DND-41 (cell line): ENCODE measurements at regions not wholly inside any gene's neighbourhood (a gene's known extent, or its start where the extent isn't known, plus 50 kb on each side); places are given as distances from the start of the nearest gene placed in this dataset.

ENCODE experiments used
- EZH2 ChIP-seq: IDR thresholded peaks from 3 replicates; pipeline ENCODE4 v1.6.1; 2012; ENCODE audit warnings: borderline replicate concordance, low read depth, mild to moderate bottlenecking, moderate library complexity, low read length, inconsistent platforms; ENCODE audit not compliant: severe bottlenecking
- TF ChIP-seq, protein P1 (sequence below): IDR thresholded peaks from 2 replicates; pipeline ENCODE4 v1.5.1; 2012; ENCODE audit warnings: borderline replicate concordance, low read length, moderate library complexity, mild to moderate bottlenecking; ENCODE audit not compliant: poor library complexity, severe bottlenecking; ENCODE audit errors: extremely low read depth

DNA sequence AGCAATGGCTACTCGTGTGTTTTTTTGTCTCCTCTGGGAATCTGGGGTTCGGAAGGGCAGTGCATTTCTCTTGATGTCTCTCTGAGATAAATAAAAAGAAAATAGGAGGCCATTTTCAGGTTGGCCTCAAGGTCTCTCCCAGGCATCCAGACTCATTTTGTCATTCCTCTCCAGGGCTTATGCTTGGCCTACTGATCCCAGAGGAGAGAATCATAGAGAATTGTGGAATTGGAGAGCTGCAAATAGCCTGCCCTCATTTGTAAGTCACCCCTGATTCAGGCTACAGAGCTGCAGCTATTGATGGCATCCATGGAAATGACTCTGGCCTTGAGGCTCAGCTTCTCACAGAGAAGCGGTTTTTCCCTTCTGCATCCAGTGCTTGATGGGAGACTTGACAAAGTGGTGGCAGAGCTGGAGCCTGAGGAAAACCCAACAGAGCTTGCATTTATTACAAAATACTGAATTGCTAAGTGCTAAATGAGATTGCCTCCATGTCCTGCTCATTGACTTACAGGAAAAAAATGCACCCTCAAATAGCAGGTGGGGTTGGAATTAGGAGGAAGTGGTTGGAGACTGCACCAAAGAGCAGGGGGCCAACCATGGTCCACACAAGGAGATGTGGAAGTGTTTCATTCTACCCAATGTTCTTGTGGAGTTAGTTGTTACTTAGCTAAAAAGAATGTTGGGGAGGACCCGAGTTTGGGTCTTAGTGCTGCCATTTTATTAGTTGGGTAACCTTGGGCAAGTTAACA is 140.4 kb downstream of the S1PR1 start:
- TF ChIP-seq, protein P1, sequence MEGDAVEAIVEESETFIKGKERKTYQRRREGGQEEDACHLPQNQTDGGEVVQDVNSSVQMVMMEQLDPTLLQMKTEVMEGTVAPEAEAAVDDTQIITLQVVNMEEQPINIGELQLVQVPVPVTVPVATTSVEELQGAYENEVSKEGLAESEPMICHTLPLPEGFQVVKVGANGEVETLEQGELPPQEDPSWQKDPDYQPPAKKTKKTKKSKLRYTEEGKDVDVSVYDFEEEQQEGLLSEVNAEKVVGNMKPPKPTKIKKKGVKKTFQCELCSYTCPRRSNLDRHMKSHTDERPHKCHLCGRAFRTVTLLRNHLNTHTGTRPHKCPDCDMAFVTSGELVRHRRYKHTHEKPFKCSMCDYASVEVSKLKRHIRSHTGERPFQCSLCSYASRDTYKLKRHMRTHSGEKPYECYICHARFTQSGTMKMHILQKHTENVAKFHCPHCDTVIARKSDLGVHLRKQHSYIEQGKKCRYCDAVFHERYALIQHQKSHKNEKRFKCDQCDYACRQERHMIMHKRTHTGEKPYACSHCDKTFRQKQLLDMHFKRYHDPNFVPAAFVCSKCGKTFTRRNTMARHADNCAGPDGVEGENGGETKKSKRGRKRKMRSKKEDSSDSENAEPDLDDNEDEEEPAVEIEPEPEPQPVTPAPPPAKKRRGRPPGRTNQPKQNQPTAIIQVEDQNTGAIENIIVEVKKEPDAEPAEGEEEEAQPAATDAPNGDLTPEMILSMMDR, result no peak
- no peak for TF ChIP-seq EZH2
